ENCODE measurements at regions not wholly inside any gene's neighbourhood (a gene's known extent, or its start where the extent isn't known, plus 50 kb on each side); places are given as distances from the start of the nearest gene placed in this dataset.

DNA sequence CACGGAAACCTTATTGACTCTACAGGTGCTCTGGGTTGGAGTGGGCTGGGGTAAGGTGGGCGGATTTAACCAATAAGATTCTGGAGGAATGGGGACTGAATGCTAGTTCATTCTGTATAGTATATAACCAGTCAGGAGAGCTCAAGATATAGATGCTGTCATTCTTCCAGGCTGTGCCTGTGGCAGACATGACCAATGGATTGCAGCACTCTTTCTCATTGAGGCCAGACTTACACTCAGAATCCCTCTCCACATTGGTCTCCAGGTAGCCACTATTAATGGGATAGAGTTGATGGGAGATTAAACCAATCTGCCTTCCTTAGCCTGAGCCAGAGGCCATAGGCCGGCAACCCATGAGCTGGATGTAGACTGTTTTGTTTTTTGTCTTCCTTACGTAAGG, 82.8 kb upstream of the MEF2A start:
- Histone ChIP-seq H3K4me2 (ENCODE audit: low read depth, low read length) (no peak overlapping the region), H3K4me1 (ENCODE audit: low read length) (no peaks in the 10 kb centered on the region), H3K9ac (ENCODE audit: low read length) (no peak overlapping the region), H3K27me3 (replicated peaks; ENCODE audit: insufficient read depth, low read length) (no peaks in the 10 kb centered on the region), H4K20me1 (ENCODE audit: insufficient read depth, low read length) (no peaks in the 10 kb centered on the region), H3K27ac (ENCODE audit: low read length) (no peak overlapping the region), H3K4me3 (ENCODE audit: low read length) (no peak overlapping the region), H3K9me2 (replicated peaks; ENCODE audit: insufficient read depth, low read length) (no peaks in the 10 kb centered on the region), H3K79me2 (ENCODE audit: low read length) (no peaks in the 10 kb centered on the region), H3K9me3 (replicated peaks; ENCODE audit: insufficient read depth, low read length) (no peaks in the 10 kb centered on the region), H3F3A (ENCODE audit: insufficient read depth, low read length) (no peaks in the 10 kb centered on the region), H2AFZ (ENCODE audit: low read length) (no peak overlapping the region), H3K36me3 (replicated peaks; ENCODE audit: insufficient read depth, low read length) (no peaks in the 10 kb centered on the region)
- TF ChIP-seq EZH2 (optimal IDR thresholded peaks at IDR 0.05; ENCODE audit: low read depth, low read length) (no peak), EZH2phosphoT487 (IDR thresholded peaks at IDR 0.05; ENCODE audit: low read length) (no peak)
- no peak for DNase-seq

DNA sequence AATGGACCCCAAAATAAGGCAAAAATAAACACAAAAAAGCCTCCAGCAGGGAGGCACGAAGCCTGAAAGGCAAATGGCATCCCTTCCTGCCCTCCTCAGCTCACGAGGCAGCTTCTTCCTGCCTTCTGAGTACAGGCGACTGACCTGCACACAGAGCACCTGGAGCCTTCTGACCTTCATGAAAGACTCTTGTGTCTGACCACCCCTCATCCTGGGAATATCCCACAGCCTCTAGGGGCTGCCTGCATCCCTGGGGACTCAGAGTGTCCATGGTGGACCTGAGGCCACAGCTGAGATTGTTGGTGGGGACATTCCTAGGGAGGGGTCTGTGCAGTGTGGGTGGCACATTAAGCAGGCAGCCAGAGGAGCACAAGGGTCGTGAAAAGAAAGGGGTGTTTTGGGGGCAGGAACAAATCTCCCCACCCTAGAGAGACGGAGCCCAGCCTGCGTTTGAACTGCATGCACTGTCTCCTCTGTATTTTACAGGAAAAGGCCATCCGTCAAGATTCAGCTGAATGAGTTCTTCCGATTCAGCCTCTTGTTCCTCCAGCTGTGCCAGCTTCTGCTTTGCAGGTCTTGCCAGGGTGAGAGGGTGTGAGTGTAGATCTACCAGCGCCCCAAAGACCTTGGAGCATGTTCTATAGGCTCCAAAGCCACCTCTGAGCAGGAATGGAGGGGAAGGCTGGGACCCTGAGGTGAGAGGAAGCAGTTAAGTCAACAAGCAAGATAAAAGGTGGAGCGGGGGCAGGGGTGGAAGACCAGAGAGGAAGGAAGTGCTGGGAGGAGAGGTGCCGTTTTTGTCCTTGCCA, 80.4 kb upstream of the MEF2A start:
- Histone ChIP-seq H3K4me1 (ENCODE audit: low read length) (no peaks in the 10 kb centered on the region), H3K36me3 (replicated peaks; ENCODE audit: insufficient read depth, low read length) (no peaks in the 10 kb centered on the region), H3K9me2 (replicated peaks; ENCODE audit: insufficient read depth, low read length) (no peaks in the 10 kb centered on the region), H3K9ac (ENCODE audit: low read length) (no peak overlapping the region), H3K9me3 (replicated peaks; ENCODE audit: insufficient read depth, low read length) (no peaks in the 10 kb centered on the region), H3K27me3 (replicated peaks; ENCODE audit: insufficient read depth, low read length) (no peaks in the 10 kb centered on the region), H3F3A (ENCODE audit: insufficient read depth, low read length) (no peaks in the 10 kb centered on the region), H3K4me2 (ENCODE audit: low read depth, low read length) (no peak overlapping the region), H4K20me1 (ENCODE audit: insufficient read depth, low read length) (no peaks in the 10 kb centered on the region), H3K27ac (ENCODE audit: low read length) (no peak overlapping the region), H3K79me2 (ENCODE audit: low read length) (no peaks in the 10 kb centered on the region), H3K4me3 (ENCODE audit: low read length) (no peak overlapping the region), H2AFZ (ENCODE audit: low read length) (no peak overlapping the region)
- TF ChIP-seq EZH2 (optimal IDR thresholded peaks at IDR 0.05; ENCODE audit: low read depth, low read length): no peak
- TF ChIP-seq, protein P1, sequence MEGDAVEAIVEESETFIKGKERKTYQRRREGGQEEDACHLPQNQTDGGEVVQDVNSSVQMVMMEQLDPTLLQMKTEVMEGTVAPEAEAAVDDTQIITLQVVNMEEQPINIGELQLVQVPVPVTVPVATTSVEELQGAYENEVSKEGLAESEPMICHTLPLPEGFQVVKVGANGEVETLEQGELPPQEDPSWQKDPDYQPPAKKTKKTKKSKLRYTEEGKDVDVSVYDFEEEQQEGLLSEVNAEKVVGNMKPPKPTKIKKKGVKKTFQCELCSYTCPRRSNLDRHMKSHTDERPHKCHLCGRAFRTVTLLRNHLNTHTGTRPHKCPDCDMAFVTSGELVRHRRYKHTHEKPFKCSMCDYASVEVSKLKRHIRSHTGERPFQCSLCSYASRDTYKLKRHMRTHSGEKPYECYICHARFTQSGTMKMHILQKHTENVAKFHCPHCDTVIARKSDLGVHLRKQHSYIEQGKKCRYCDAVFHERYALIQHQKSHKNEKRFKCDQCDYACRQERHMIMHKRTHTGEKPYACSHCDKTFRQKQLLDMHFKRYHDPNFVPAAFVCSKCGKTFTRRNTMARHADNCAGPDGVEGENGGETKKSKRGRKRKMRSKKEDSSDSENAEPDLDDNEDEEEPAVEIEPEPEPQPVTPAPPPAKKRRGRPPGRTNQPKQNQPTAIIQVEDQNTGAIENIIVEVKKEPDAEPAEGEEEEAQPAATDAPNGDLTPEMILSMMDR (IDR thresholded peaks at IDR 0.05; ENCODE audit: low read length): no peak
- TF ChIP-seq EZH2phosphoT487 (IDR thresholded peaks at IDR 0.05; ENCODE audit: low read length): no peak
- no peak for DNase-seq

DNA sequence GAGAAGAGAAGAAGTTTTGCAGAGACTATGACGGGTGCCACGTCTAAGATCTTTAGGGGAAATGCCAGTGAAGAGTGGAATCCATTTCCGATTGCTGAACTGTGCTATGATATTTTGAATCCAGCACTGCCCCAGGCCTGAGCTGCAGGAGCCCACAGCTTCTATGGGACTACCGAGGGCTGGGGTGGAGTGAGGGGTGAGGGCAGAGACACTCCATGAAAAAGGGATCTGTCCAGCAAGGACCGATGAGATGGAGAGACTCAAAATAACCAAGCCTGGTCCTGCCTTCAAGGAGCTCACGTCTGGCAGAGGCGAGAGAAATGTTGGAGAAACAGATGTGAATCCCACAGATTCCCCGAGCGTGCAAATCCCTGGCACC, 79.8 kb upstream of the MEF2A start:
- no peak overlapping the region for H3K4me2 ChIP-seq (ENCODE audit: low read depth, low read length)
- TF ChIP-seq EZH2phosphoT487 (IDR thresholded peaks at IDR 0.05; ENCODE audit: low read length) (no peak), EZH2 (optimal IDR thresholded peaks at IDR 0.05; ENCODE audit: low read depth, low read length) (no peak)
- TF ChIP-seq, protein P1 (IDR thresholded peaks at IDR 0.05; ENCODE audit: low read length): no peak
- H3K27ac ChIP-seq (ENCODE audit: low read length): no peak overlapping the region
- H3K4me3 ChIP-seq (ENCODE audit: low read length): no peak overlapping the region
- H3K36me3 ChIP-seq (replicated peaks; ENCODE audit: insufficient read depth, low read length): no peaks in the 10 kb centered on the region
- H2AFZ ChIP-seq (ENCODE audit: low read length): no peak overlapping the region
- H3K9me3 ChIP-seq (replicated peaks; ENCODE audit: insufficient read depth, low read length): no peaks in the 10 kb centered on the region
- no peak overlapping the region for H3K9ac ChIP-seq (ENCODE audit: low read length)
- no peaks in the 10 kb centered on the region for H3K9me2 ChIP-seq (replicated peaks; ENCODE audit: insufficient read depth, low read length)
- no peak for DNase-seq
- H3K4me1 ChIP-seq (ENCODE audit: low read length): no peaks in the 10 kb centered on the region
- no peaks in the 10 kb centered on the region for H3K79me2 ChIP-seq (ENCODE audit: low read length)
- H4K20me1 ChIP-seq (ENCODE audit: insufficient read depth, low read length): no peaks in the 10 kb centered on the region
- no peaks in the 10 kb centered on the region for H3F3A ChIP-seq (ENCODE audit: insufficient read depth, low read length)
- H3K27me3 ChIP-seq (replicated peaks; ENCODE audit: insufficient read depth, low read length): no peaks in the 10 kb centered on the region

Measured in MM.1S (cell line).